Esophagus squamous epithelium (tissue), 5 donors: ENCODE measurements at regions not wholly inside any gene's neighbourhood (a gene's known extent, or its start where the extent isn't known, plus 50 kb on each side); places are given as distances from the start of the nearest gene placed in this dataset.

ENCODE experiments used
- DNase-seq: peaks from one replicate; lab custom pipeline; 2025; lab: John Stamatoyannopoulos, UW
- H3K27ac ChIP-seq, 4 donors: fragments of 200-600 bp; sonication (generic); one replicate each; pipeline ENCODE4 v1.5.1; 2016 to 2019; ENCODE audit warnings: mild to moderate bottlenecking in 1 of 4
- H3K27me3 ChIP-seq, 4 donors: fragments of 200-600 bp; sonication (generic); 1 replicate in 3 of 4; 2 replicates in 1 of 4; pipeline versions ENCODE4 v1.5.1 to v1.6.0; 2017 to 2021; ENCODE audit warnings: antibody characterized with exemption in 1 of 4
- H3K36me3 ChIP-seq, 3 donors: fragments of 200-600 bp; sonication (generic); one replicate each; pipeline ENCODE4 v1.5.1; 2016 to 2019
- H3K4me1 ChIP-seq, 3 donors: fragments of 200-600 bp; sonication (generic); one replicate each; pipeline ENCODE4 v1.5.1; 2017 to 2019
- H3K4me3 ChIP-seq, 4 donors: fragments of 200-600 bp; sonication (generic); 1 replicate in 3 of 4; 2 replicates in 1 of 4; pipeline ENCODE4 v1.5.1; 2016 to 2019; ENCODE audit warnings: mild to moderate bottlenecking in 2 of 4, moderate library complexity in 1 of 4
- H3K9me3 ChIP-seq, 3 donors: fragments of 200-600 bp; sonication (generic); one replicate each; pipeline ENCODE4 v1.5.1; 2016 to 2019
- CTCF ChIP-seq, 6 experiments: fragments of 450-650 bp in 4 of 6; fragments of 200-600 bp in 2 of 6; sonication (generic) in 2 of 6; IDR thresholded peaks; one replicate each; pipeline ENCODE4 v1.5.1; 2016 to 2019; ENCODE audit warnings: antibody characterized with exemption in 6 of 6, mild to moderate bottlenecking in 4 of 6, moderate library complexity in 4 of 6
- POLR2A ChIP-seq, 4 donors: fragments of 450-650 bp; IDR thresholded peaks; one replicate each; pipeline ENCODE4 v1.6.1; 2017; ENCODE audit warnings: antibody characterized with exemption in 4 of 4, mild to moderate bottlenecking in 4 of 4, moderate library complexity in 3 of 4
- WGBS, 2 donors: methylation state at CpG; one replicate each; pipeline ENCODE4 v1.1.5; 2018; 5-methylcytosine and 5-hydroxymethylcytosine counted together
- intact Hi-C: fragments of 100-400 bp; cut with DNase I; formaldehyde crosslinking; loops from one replicate; pipeline ENCODE4 v1.15.0; 2022
- donor health status: DM: yes; HTN: yes; CAD: no.

DNA sequence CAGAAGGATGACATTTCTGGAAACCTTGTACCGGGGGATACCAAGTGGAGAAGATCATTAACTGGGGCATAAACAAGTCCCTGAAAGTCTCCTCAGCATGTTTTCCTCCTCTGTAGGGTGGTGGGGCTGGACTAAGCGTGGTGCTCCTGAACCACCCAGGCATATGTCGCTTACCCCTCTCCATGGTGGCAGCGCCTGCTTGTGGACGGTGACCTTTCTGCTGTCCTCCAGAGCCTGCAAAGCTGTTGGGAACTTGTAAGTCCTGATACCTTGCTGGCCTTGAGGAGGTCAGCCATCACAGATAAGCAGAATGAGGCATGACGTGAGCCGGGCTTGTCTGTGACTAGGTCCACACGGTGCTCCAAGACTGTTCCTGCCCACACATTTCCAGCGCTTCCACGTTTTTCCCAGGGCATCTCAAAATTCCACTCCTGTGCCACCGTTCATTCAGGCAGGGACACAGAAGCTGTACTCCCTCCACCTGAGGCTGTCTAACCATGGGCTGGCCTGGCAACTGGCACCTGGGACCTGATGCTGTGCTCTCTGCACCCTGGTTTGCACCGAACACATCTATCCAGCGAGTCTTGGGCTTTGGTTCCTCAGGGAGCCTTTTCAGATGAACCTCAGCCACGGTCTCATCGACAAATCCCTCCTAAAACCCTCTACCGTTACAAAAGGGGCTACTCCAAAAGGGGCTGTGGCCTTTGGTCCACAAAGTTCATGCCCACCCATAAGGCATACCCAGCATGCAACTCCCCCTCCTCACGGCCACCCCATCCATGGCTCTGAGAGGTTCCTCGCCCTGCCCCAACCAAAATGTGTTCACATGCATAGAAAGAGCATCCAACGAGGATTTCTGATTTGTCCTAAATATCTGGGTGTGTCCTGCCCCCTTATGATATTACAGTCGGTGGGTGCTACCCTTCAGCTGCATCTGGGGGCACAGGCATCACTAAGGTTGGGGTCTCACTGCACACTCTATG, 199.6 kb upstream of the DIO3 start:
- Histone ChIP-seq H3K27me3 (peaks cover 0 to 18% (median 0%) of the 10 kb centered on the region in 4 donors), H3K27ac (peak overlapping the region; percentile 49 to 88 (median 80)), H3K36me3 (no peaks in the 10 kb centered on the region), H3K4me1 (peaks cover 0 to 36% (median 27%) of the 10 kb centered on the region in 3 donors), H3K9me3 (peaks cover 0 to 5% (median 0%) of the 10 kb centered on the region in 3 donors), H3K4me3 (no peak overlapping the region)
- WGBS, 2 donors, result 77 to 79% methylated on average over 12 to 17 of the region's 20 CpGs
- intact Hi-C loops, result no loop called here
- no peak for TF ChIP-seq CTCF (IDR thresholded peaks at IDR 0.05)
- no peak for TF ChIP-seq POLR2A (IDR thresholded peaks at IDR 0.05)
- DNase-seq, result no peak

GRCh38 chr14:101362529-101363260, 198.6 kb upstream of the DIO3 start:
- peaks cover 0 to 18% (median 0%) of the 10 kb centered on the region in 4 donors for H3K27me3 ChIP-seq
- 72 to 85% methylated on average over 16 to 17 of the region's 17 CpGs for WGBS, 2 donors
- intact Hi-C loops, result no loop called here
- no peaks in the 10 kb centered on the region for H3K36me3 ChIP-seq
- H3K4me1 ChIP-seq, result peaks cover 0 to 36% (median 27%) of the 10 kb centered on the region in 3 donors
- peak overlapping the region in 3 of 4 donors; percentile 42 to 91 (median 88) for H3K27ac ChIP-seq
- H3K4me3 ChIP-seq, result no peak overlapping the region
- DNase-seq, result no peak
- H3K9me3 ChIP-seq, result peaks cover 0 to 2% (median 0%) of the 10 kb centered on the region in 3 donors
- TF ChIP-seq CTCF (IDR thresholded peaks at IDR 0.05), result no peak
- TF ChIP-seq POLR2A (IDR thresholded peaks at IDR 0.05), result no peak

DNA sequence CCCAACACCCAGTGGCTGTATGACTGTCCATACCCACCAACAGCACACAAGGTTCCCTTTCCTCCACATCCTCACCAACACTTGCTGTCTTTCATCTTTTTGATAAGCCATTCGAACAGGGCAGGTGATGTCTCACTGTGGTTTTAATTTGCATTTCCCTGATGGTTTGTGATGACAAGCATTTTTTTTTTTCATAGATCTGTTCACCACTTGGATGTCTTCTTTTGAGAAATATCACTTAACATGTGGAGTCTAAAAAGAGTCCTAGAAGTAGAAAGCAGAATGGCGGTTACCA, 198.1 kb upstream of the DIO3 start:
- DNase-seq, result no peak
- peaks cover 0 to 35% (median 27%) of the 10 kb centered on the region in 3 donors for H3K4me1 ChIP-seq
- no peaks in the 10 kb centered on the region for H3K36me3 ChIP-seq
- WGBS, 2 donors, result 67 to 68% methylated on average over 2 of the region's 2 CpGs
- peak overlapping the region in 3 of 4 donors; percentile 42 to 91 (median 88) for H3K27ac ChIP-seq
- peaks cover 0 to 18% (median 0%) of the 10 kb centered on the region in 4 donors for H3K27me3 ChIP-seq
- intact Hi-C loops, result no loop called here
- no peaks in the 10 kb centered on the region for H3K9me3 ChIP-seq
- TF ChIP-seq POLR2A (IDR thresholded peaks at IDR 0.05) (no peak), CTCF (IDR thresholded peaks at IDR 0.05) (no peak)
- H3K4me3 ChIP-seq, result no peak overlapping the region

DNA sequence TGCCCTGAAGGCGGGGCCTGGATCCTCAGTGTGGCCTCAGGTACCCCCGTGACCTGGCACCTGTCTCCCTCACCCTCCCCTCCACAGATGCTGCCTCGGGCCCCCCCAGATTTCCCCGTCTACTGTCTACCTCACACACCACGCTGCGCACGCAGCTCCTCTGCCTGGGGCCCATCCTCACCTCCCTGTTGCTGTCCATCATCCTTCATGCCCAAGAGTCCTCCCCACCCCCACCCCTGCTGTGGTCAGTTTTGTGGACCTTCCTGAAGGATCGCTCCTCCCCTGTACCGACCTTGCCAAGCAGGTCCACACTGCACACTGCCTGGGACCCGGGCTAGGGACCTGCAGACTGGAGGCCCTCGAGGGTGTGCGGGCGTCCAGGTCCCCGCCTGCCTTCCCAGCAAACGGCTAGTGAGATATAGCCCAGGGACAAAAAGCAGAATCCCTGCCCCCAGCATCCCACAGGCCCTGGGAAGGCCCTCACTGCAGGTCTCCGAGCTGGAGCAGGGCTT, 197.4 kb upstream of the DIO3 start:
- peak overlapping the region; percentile 70 to 91 (median 81) for H3K27ac ChIP-seq
- no peaks in the 10 kb centered on the region for H3K9me3 ChIP-seq
- H3K4me3 ChIP-seq, result peak overlapping the region in 1 of 4 donors; percentile 16
- WGBS, 2 donors, result 79 to 84% methylated on average over 7 of the region's 16 CpGs
- TF ChIP-seq POLR2A (IDR thresholded peaks at IDR 0.05), result no peak
- TF ChIP-seq CTCF (IDR thresholded peaks at IDR 0.05), result no peak
- H3K36me3 ChIP-seq, result no peaks in the 10 kb centered on the region
- peaks cover 0 to 28% (median 23%) of the 10 kb centered on the region in 3 donors for H3K4me1 ChIP-seq
- intact Hi-C loops, result no loop called here
- DNase-seq, result no peak
- H3K27me3 ChIP-seq, result peaks cover 0 to 18% (median 0%) of the 10 kb centered on the region in 4 donors
